ENCODE measurements at regions not wholly inside any gene's neighbourhood (a gene's known extent, or its start where the extent isn't known, plus 50 kb on each side); places are given as distances from the start of the nearest gene placed in this dataset.
A peak's percentile ranks its signal among the peaks of the same experiment; 100 is the strongest.
"Not testable (repeated sequence)": the region's sequence is repeated elsewhere in the genome, so short reads cannot be mapped to it uniquely, and the experiment has no call there.

- no peak for DNase-seq
Measured at GRCh38 chr2:52520644-52521043, 1247.0 kb upstream of the CHAC2 start.

DNA sequence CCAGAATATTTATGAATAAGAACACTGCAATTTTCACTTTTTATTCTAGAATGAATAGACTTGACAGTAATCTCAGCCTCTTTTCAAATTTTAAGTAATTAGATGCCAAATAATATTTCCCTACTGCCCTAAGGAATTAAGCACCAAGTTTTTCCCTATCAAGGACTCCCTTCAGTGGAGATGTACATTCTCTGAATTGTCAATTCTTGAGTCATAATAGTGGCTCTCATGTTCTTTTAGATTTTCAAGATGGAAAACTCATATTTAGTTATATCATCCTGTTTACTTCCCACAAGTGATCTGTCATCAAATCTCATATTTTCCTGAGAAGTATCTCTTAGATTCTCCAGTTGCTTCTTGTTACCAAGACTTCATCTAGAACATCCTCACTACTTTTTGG lies 1248.9 kb upstream of the CHAC2 start:
- no peak for DNase-seq

GRCh38 chr2:52512760-52513159 lies 1254.8 kb upstream of the CHAC2 start:
- DNase-seq = no peak

- DNase-seq = no peak
Measured at GRCh38 chr2:52510432-52510831, 1257.2 kb upstream of the CHAC2 start.

DNA sequence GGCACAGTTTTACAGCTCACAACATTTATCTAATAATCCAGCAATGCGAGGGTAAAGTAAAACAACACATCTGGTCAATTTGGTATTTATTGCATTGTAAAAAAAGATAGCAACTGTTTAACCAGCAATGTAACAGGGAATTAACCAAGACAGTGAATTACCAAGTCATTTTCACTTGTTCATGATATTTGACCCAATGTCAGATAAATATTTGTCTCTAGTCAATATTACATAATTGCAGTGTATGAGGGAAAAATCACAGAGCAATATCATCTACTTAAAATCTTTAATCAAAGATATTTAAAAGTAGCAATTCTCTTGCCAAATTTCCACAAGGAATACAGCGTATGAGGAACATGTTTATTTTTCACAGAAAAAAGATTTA lies 1265.1 kb upstream of the CHAC2 start:
- DNase-seq = no peak

GRCh38 chr2:52501715-52502475 lies 1265.7 kb upstream of the CHAC2 start:
- DNase-seq = no peak

DNA sequence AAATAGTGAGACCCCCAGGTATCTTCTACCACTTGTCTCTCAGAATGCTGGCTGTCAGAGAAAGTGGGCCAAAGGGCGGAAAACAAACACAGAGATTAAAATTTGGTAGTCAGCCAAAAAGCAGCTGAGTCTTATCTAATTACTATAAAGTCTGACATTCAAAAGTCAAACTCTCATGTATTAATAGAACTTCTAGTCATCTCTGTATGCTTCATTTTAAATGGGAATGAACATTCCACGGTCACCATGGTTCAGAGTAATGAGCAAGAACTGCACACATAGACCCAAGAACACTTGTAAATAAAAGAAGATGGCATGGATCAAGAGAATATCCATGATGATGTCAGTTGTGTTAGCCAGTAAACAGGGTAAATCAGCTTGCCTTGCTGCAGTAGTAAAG lies 1267.0 kb upstream of the CHAC2 start:
- peak in 1 of 2 experiments; percentile 6 for DNase-seq

GRCh38 chr2:52498077-52498750 lies 1269.4 kb upstream of the CHAC2 start:
- no peak for DNase-seq

GRCh38 chr2:52495816-52496215 lies 1271.8 kb upstream of the CHAC2 start:
- no peak for DNase-seq

GRCh38 chr2:52477166-52477565 lies 1290.4 kb upstream of the CHAC2 start:
- no peak for DNase-seq

- DNase-seq = no peak
Measured at GRCh38 chr2:52475590-52475989, 1292.0 kb upstream of the CHAC2 start.

DNA sequence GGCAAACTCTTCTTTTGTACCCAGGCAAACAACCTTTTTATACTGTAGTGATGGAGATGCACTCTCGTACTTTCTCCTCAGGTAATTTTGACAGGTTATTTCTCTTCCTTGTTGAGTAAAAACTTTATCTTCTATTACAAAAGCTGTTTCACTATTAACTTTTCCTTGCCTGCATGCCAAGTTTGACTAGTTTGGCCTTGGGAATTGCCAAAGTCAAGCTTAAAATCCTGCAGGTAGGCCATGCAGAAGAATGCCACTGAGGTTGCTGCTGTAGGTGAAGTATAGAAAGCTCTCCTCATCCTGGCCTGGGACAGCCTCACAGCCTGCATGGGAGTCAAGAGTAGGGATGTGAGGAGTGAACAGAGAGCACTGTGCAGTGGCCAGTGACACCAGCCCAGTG lies 1293.5 kb upstream of the CHAC2 start:
- DNase-seq = no peak

DNA sequence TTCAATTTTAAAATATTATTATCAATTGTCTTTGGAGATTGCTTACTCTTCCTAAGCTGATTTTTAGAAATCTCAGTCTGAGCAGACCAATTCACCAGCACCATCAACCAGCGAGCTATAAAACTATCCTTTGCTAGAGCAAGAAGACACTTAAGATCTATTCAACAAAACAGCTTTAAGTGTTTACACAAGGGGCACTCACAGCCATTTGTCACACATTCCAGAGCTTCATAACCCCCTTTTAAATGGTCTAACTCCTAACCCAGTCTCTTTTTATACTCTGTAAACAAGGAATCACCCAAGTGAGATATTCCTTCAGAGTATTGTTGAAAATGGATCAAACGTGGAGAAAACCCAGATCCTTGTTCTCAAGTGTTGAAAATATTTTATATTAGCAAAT lies 1294.1 kb upstream of the CHAC2 start:
- no peak for DNase-seq

- not testable (repeated sequence) for DNase-seq
Measured at GRCh38 chr2:52470457-52470856, 1297.1 kb upstream of the CHAC2 start.

DNA sequence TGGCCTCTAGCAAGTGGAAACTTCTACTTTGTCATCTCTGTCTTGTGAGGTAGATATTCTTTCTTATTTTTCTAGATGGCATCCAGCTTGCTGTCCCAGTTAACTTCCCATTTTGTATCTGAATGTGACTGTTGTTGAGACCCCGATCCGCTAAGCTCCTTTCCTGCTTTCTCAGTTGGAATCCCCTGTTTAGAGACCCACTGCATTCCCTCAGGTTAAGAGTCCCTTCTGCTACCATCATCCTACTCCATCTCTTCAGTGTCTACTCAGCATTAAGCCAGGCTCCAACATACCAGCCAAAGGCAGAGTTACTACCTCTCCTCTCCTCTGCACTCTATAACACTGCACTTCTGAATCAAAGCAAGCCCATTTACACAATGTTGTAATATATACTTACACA lies 1300.4 kb upstream of the CHAC2 start:
- no peak for DNase-seq

DNA sequence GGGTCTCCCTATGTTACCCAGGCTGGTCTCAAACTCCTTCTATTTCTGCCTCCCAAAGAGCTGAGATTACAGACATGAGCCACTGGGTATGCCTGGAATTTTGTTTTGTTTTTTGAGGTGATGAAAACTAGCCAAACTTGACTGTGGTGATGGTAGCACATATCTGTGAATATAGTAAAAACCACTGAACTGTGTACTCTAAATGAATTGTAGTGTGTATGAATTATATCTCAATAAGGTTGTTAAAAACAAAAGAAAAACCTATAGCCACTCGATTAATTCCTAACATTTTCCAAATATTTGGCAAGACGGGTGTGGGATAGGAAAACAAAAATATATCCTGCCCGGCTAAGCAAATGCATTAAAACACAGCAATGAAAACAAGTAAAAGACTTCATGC lies 1302.3 kb upstream of the CHAC2 start:
- DNase-seq = no peak

DNA sequence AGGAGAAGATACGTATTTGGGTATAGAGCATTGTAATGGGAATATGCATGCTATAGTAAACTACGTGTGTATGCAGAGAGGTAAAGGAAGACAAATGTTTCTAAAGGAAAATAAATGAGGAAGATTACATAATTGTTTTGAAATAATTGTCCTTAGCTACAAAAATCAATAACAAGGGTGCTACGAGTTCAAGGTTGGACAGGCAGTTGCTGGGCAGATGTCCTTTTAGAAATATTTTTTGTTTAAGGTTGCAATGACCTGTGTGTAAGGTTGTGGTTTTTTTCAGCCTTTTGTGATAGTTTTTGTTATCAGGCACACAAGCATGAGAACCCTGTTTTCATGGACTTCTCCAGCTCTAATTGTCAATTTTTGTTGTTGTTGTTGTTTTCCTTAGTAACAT lies 1304.1 kb upstream of the CHAC2 start:
- no peak for DNase-seq

DNA sequence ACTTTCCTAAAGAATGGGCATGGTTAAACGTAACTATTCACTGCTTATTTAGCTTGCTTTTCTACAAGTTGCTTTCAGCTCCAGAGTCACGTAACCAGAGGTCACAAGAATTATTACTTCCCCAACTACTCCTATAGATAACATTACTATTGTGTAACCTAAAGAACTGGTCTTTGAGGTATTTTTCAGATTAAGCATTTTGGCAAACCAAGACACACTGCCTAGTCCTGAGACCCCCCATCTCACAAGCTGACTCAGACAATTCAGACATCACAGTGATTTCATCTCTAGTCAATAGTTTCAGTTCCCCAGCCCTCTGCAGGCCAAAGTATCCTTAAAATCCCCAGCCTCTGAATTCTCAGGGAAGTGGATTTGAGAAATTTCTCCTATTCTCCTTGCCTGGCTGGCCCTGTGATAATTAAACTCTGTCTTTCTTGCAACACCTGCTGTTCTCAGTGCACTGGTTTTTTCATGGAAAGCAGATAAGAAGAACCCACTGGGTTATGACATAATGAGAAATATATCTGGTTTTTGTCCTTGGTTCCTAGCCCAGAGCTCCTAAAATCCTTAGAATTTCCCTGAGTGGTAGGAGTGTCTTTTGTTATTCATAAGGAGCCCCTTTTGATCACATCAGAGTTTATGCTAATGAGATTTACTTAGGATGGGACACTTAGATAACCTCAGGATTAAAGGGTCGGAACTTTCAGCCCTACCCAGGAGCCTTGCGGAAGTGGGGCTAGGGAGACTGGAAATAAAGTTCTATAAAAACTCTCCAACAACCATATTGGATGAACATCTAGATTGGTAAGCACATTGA lies 1310.8 kb upstream of the CHAC2 start:
- no peak for DNase-seq

- no peak for DNase-seq
Measured at GRCh38 chr2:52454962-52455361, 1312.6 kb upstream of the CHAC2 start.

DNA sequence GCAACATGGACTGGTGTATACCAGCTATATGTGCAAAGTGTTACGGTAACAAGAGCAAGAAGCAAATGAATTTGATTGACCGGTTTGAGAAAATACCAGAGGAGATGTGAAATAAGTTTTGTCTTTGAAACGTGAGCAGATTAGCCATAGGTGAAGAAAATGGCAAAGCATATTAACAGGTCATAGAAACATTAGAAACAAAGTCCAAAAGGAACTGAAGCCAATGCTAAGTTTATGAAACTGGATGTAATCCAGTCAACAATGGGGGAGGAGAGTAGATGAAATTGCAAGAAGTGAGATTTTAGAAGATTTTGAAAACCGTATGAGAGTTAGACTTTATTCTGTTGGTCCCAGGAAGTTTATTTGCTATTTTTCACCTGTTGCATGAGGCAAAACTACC lies 1315.4 kb upstream of the CHAC2 start:
- no peak for DNase-seq

GRCh38 chr2:52445686-52446085 lies 1321.9 kb upstream of the CHAC2 start:
- no peak for DNase-seq

DNA sequence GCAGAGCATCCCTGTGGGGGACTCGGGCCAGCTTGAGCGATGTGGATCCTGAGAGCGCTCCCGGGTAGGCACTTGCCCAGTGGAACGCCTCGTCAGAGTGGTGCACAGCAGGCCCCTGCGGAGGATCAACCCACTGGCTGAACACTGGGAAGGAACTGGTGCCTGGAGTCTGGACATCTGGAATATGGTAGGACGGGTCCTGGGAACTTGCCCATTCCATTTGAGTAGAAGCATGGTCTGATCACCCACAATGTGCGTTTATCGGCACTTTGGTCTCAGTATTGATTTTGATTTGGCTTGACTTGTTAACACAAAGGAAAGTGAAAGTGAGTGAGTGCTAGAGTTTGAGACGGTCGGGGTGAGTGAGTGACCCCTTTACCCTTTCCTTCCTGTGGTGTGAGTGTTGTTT lies 1336.2 kb upstream of the CHAC2 start:
- DNase-seq = no peak

DNA sequence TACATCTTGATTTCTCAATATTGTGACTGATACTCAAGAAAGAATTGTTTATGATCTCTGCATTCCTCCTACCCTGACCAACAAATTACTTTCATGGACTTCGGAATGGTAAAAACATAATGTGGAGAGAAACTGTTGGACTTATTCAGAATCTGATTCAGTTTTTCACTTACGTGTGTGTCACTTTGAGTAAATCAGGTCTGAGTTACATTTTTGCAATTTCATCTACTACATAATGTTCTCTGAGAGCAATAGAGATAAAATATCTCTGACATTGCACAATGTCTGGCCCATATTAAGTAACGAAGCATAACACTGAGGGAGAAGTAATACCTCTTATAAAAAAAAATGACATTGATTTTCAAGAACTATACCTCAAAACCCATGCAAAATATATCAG lies 1337.9 kb upstream of the CHAC2 start:
- no peak for DNase-seq

GRCh38 chr2:52429171-52429570 lies 1338.4 kb upstream of the CHAC2 start:
- DNase-seq = no peak

Measured in NCI-H524 (cell line).